ENCODE measurements at regions not wholly inside any gene's neighbourhood (a gene's known extent, or its start where the extent isn't known, plus 50 kb on each side); places are given as distances from the start of the nearest gene placed in this dataset.

DNA sequence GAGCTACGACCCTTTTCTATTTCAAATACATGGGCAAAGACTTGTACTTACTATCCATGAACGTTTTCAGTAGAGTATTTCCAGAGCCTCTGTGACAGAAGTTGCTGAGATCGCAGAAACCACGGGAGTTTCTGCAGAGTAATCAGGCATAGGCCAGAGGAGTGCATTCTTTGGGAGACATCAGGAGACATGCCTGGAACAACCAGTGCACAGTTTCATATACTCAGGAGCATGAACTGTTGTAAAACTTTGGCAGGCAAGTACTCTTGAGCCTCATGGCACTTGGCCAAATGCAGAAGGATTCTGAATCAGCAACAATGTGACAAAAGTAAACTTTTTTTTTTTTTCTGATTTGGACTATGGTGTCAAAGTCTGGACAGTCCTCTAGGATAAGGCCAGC, 307.1 kb downstream of the GRB14 start:
- ChIA-PET CTCF (no interaction called here), POLR2A (no interaction called here)
- no peaks in the 10 kb centered on the region for H3K9me3 ChIP-seq (replicated peaks; ENCODE audit: control insufficient read depth, insufficient read depth, low read length)
- no peak overlapping the region for H3K4me3 ChIP-seq (replicated peaks in 1 of 3; ENCODE audit: insufficient read depth in 1 of 3, low read depth in 1 of 3, low read length in 3 of 3)
- no peak overlapping the region for H3K27ac ChIP-seq (ENCODE audit: insufficient read depth, low read depth, low read length)
- H2AFZ ChIP-seq (ENCODE audit: low read depth, low read length): no peak overlapping the region
- FAIRE-seq (no peak), DNase-seq (ENCODE audit: low read depth, low spot score) (no peak)
- no TSS peak for BruUV-seq (replicated peaks)
- no peaks in the 10 kb centered on the region for H3K9me1 ChIP-seq (replicated peaks; ENCODE audit: control insufficient read depth, extremely low read depth, insufficient read depth, low read length)
- H3K36me3 ChIP-seq (ENCODE audit: control insufficient read depth in 2 of 2, extremely low read depth in 1 of 2, insufficient read depth in 2 of 2, low read length in 2 of 2): no peaks in the 10 kb centered on the region
- no peak overlapping the region for H3K9ac ChIP-seq (replicated peaks; ENCODE audit: extremely low read depth, insufficient read depth, low read length)
- H3K27me3 ChIP-seq (ENCODE audit: control insufficient read depth in 2 of 2, insufficient read depth in 2 of 2, low read length in 2 of 2): peaks cover 0 to 3% of the 10 kb centered on the region in 2 experiments
- TF ChIP-seq, protein P1, sequence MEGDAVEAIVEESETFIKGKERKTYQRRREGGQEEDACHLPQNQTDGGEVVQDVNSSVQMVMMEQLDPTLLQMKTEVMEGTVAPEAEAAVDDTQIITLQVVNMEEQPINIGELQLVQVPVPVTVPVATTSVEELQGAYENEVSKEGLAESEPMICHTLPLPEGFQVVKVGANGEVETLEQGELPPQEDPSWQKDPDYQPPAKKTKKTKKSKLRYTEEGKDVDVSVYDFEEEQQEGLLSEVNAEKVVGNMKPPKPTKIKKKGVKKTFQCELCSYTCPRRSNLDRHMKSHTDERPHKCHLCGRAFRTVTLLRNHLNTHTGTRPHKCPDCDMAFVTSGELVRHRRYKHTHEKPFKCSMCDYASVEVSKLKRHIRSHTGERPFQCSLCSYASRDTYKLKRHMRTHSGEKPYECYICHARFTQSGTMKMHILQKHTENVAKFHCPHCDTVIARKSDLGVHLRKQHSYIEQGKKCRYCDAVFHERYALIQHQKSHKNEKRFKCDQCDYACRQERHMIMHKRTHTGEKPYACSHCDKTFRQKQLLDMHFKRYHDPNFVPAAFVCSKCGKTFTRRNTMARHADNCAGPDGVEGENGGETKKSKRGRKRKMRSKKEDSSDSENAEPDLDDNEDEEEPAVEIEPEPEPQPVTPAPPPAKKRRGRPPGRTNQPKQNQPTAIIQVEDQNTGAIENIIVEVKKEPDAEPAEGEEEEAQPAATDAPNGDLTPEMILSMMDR (IDR thresholded peaks at IDR 0.05; ENCODE audit: extremely low read depth in 1 of 2, insufficient read depth in 1 of 2, low read depth in 1 of 2, low read length in 2 of 2): no peak
- TF ChIP-seq EZH2 (IDR thresholded peaks at IDR 0.05; ENCODE audit: borderline replicate concordance, low read depth, low read length, severe bottlenecking) (no peak), MYC (IDR thresholded peaks at IDR 0.05; ENCODE audit: low read depth, low read length) (no peak), POLR2A (IDR thresholded peaks at IDR 0.05; ENCODE audit: low read depth, low read length) (no peak), POLR2AphosphoS5 (IDR thresholded peaks at IDR 0.05; ENCODE audit: insufficient read depth, low read depth, low read length) (no peak), FOS (IDR thresholded peaks at IDR 0.05; ENCODE audit: borderline replicate concordance, insufficient read depth, low read length) (no peak), GATA2 (IDR thresholded peaks at IDR 0.05; ENCODE audit: insufficient read depth, insufficient read length, low read depth, low read length) (no peak), JUN (IDR thresholded peaks at IDR 0.05; ENCODE audit: borderline replicate concordance, insufficient read depth, insufficient read length, low read depth) (no peak)
- TF ChIP-seq, protein P2, sequence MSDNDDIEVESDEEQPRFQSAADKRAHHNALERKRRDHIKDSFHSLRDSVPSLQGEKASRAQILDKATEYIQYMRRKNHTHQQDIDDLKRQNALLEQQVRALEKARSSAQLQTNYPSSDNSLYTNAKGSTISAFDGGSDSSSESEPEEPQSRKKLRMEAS (IDR thresholded peaks at IDR 0.05; ENCODE audit: insufficient read depth, insufficient read length): no peak
- H4K20me1 ChIP-seq (replicated peaks; ENCODE audit: control insufficient read depth, extremely low read depth, insufficient read depth, low read length): no peaks in the 10 kb centered on the region
- no peaks in the 10 kb centered on the region for H3K4me1 ChIP-seq (ENCODE audit: control insufficient read depth, extremely low read depth, insufficient read depth, low read length)
- intact Hi-C loops (cut with micrococcal nuclease) (no loop called here), dilution Hi-C loops (cut with MboI; ENCODE audit: extremely low pct_ligation_motif_present, low sequenced_read_pairs) (no loop called here)
- H3K4me2 ChIP-seq (ENCODE audit: insufficient read depth, low read length): no peak overlapping the region
- H3K79me2 ChIP-seq (ENCODE audit: control insufficient read depth, insufficient read depth, low read length): no peaks in the 10 kb centered on the region

Data from endothelial cell of umbilical vein (primary cell).